ENCODE measurements at regions not wholly inside any gene's neighbourhood (a gene's known extent, or its start where the extent isn't known, plus 50 kb on each side); places are given as distances from the start of the nearest gene placed in this dataset.

- H2AFZ ChIP-seq (ENCODE audit: low read depth, low read length), result no peak overlapping the region
- no peaks in the 10 kb centered on the region for H4K20me1 ChIP-seq (ENCODE audit: insufficient read depth)
- H3K36me3 ChIP-seq (ENCODE audit: insufficient read depth, low read length), result no peaks in the 10 kb centered on the region
- no peak overlapping the region for H3K4me3 ChIP-seq (ENCODE audit: low read length)
- TF ChIP-seq SMC3 (conservative IDR thresholded peaks at IDR 0.05; ENCODE audit: poor library complexity) (no peak), REST (IDR thresholded peaks at IDR 0.05; ENCODE audit: borderline replicate concordance) (no peak), MXI1 (conservative IDR thresholded peaks at IDR 0.05; ENCODE audit: poor library complexity, severe bottlenecking) (no peak), RAD21 (conservative IDR thresholded peaks at IDR 0.05) (no peak), TAF1 (IDR thresholded peaks at IDR 0.05; ENCODE audit: low read depth) (no peak), POLR2AphosphoS5 (IDR thresholded peaks at IDR 0.05) (no peak)
- TF ChIP-seq, protein P1, sequence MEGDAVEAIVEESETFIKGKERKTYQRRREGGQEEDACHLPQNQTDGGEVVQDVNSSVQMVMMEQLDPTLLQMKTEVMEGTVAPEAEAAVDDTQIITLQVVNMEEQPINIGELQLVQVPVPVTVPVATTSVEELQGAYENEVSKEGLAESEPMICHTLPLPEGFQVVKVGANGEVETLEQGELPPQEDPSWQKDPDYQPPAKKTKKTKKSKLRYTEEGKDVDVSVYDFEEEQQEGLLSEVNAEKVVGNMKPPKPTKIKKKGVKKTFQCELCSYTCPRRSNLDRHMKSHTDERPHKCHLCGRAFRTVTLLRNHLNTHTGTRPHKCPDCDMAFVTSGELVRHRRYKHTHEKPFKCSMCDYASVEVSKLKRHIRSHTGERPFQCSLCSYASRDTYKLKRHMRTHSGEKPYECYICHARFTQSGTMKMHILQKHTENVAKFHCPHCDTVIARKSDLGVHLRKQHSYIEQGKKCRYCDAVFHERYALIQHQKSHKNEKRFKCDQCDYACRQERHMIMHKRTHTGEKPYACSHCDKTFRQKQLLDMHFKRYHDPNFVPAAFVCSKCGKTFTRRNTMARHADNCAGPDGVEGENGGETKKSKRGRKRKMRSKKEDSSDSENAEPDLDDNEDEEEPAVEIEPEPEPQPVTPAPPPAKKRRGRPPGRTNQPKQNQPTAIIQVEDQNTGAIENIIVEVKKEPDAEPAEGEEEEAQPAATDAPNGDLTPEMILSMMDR (IDR thresholded peaks at IDR 0.05; ENCODE audit: poor library complexity, severe bottlenecking), result no peak
- H3K4me2 ChIP-seq (ENCODE audit: low read length), result no peak overlapping the region
- H3K79me2 ChIP-seq (replicated peaks; ENCODE audit: insufficient read depth, low read length), result no peaks in the 10 kb centered on the region
- H3K9me2 ChIP-seq (ENCODE audit: insufficient read depth, low read length), result no peaks in the 10 kb centered on the region
- H3K27ac ChIP-seq (ENCODE audit: low read length), result no peak overlapping the region
- no peaks in the 10 kb centered on the region for H3K27me3 ChIP-seq (ENCODE audit: insufficient read depth, low read depth, low read length)
- no peak overlapping the region for H3K9ac ChIP-seq (ENCODE audit: low read length)
- H3K9me3 ChIP-seq (ENCODE audit: low read length), result no peaks in the 10 kb centered on the region
- no peaks in the 10 kb centered on the region for H3F3A ChIP-seq (ENCODE audit: insufficient read depth, low read length, poor library complexity, severe bottlenecking)
Measured at GRCh38 chr2:156649596-156649995, 213.4 kb downstream of the GPD2 start.

DNA sequence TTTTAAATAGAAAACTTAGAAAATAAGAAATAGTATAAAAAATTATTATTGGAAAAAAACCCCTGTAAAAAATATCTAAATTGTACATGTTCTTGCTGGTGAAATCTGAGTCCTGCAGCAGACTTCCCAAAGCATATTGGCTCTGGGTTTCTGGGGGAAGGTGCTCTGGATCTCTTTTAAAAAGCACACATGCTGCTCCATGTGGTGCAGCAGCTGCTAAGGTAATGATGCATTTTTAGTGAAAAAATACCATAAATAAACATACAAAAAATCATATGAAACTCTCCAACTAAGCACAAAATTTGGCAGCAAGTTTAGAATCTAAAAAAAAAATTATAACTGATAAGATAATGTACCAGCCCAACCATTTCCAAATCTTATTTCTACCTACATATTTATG lies 216.5 kb downstream of the GPD2 start:
- Histone ChIP-seq H3K27me3 (ENCODE audit: insufficient read depth, low read depth, low read length) (no peaks in the 10 kb centered on the region), H3K4me2 (ENCODE audit: low read length) (no peak overlapping the region), H3K4me3 (ENCODE audit: low read length) (no peak overlapping the region), H2AFZ (ENCODE audit: low read depth, low read length) (no peak overlapping the region), H3K9me2 (ENCODE audit: insufficient read depth, low read length) (no peaks in the 10 kb centered on the region), H3F3A (ENCODE audit: insufficient read depth, low read length, poor library complexity, severe bottlenecking) (no peaks in the 10 kb centered on the region), H3K9me3 (ENCODE audit: low read length) (no peaks in the 10 kb centered on the region), H3K36me3 (ENCODE audit: insufficient read depth, low read length) (no peaks in the 10 kb centered on the region), H4K20me1 (ENCODE audit: insufficient read depth) (no peaks in the 10 kb centered on the region), H3K79me2 (replicated peaks; ENCODE audit: insufficient read depth, low read length) (no peaks in the 10 kb centered on the region), H3K9ac (ENCODE audit: low read length) (no peak overlapping the region), H3K27ac (ENCODE audit: low read length) (no peak overlapping the region)
- TF ChIP-seq TAF1 (IDR thresholded peaks at IDR 0.05; ENCODE audit: low read depth), result no peak
- TF ChIP-seq EP300 (conservative IDR thresholded peaks at IDR 0.05; ENCODE audit: poor library complexity, severe bottlenecking), result no peak
- TF ChIP-seq, protein P1 (IDR thresholded peaks at IDR 0.05; ENCODE audit: poor library complexity, severe bottlenecking), result no peak
- no peak for TF ChIP-seq POLR2AphosphoS5 (IDR thresholded peaks at IDR 0.05)
- no peak for TF ChIP-seq RAD21 (conservative IDR thresholded peaks at IDR 0.05)
- no peak for TF ChIP-seq EZH2 (IDR thresholded peaks at IDR 0.05; ENCODE audit: borderline replicate concordance, insufficient read depth, low read length, poor library complexity, severe bottlenecking)
- TF ChIP-seq REST (IDR thresholded peaks at IDR 0.05; ENCODE audit: borderline replicate concordance), result no peak
- no peak for TF ChIP-seq MXI1 (conservative IDR thresholded peaks at IDR 0.05; ENCODE audit: poor library complexity, severe bottlenecking)
- no peak for TF ChIP-seq SMC3 (conservative IDR thresholded peaks at IDR 0.05; ENCODE audit: poor library complexity)
